ENCODE measurements at regions not wholly inside any gene's neighbourhood (a gene's known extent, or its start where the extent isn't known, plus 50 kb on each side); places are given as distances from the start of the nearest gene placed in this dataset.
"Not testable (repeated sequence)": the region's sequence is repeated elsewhere in the genome, so short reads cannot be mapped to it uniquely, and the experiment has no call there.

DNA sequence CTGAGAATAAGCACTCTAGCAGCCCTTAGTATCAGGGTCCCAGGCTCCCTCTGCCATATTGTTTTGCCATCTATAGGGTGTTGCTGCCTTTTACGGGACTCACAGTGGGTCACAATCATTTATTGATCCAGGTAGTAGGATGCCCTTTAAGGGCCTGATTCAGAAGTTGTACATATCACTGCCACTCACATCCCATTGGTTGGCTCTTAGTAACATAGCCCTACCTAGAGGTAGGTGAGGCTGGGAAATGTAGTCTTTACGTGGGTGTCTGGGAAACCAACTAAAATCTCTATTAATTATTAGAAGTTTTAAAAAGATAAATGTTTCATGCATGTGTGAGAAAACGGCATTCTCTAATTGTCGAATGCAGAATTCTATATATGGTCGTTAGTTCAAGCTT lies 78.8 kb upstream of the ATP5PO start:
- Mint-ChIP-seq H3K4me1 (ENCODE audit: low read depth) (no peaks in the 10 kb centered on the region), H3K36me3 (ENCODE audit: insufficient read depth) (no peaks in the 10 kb centered on the region), H3K27me3 (peaks cover 4% of the 10 kb centered on the region), H3K9me3 (ENCODE audit: low read depth) (peaks cover 5% of the 10 kb centered on the region), H3K4me3 (ENCODE audit: low read depth) (no peak overlapping the region), H3K27ac (no peak overlapping the region)
- no peak for DNase-seq (ENCODE audit: low spot score, unreplicated experiment)
- TF ChIP-seq, protein P1, sequence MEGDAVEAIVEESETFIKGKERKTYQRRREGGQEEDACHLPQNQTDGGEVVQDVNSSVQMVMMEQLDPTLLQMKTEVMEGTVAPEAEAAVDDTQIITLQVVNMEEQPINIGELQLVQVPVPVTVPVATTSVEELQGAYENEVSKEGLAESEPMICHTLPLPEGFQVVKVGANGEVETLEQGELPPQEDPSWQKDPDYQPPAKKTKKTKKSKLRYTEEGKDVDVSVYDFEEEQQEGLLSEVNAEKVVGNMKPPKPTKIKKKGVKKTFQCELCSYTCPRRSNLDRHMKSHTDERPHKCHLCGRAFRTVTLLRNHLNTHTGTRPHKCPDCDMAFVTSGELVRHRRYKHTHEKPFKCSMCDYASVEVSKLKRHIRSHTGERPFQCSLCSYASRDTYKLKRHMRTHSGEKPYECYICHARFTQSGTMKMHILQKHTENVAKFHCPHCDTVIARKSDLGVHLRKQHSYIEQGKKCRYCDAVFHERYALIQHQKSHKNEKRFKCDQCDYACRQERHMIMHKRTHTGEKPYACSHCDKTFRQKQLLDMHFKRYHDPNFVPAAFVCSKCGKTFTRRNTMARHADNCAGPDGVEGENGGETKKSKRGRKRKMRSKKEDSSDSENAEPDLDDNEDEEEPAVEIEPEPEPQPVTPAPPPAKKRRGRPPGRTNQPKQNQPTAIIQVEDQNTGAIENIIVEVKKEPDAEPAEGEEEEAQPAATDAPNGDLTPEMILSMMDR (IDR thresholded peaks at IDR 0.05; ENCODE audit: unreplicated experiment), result no peak

DNA sequence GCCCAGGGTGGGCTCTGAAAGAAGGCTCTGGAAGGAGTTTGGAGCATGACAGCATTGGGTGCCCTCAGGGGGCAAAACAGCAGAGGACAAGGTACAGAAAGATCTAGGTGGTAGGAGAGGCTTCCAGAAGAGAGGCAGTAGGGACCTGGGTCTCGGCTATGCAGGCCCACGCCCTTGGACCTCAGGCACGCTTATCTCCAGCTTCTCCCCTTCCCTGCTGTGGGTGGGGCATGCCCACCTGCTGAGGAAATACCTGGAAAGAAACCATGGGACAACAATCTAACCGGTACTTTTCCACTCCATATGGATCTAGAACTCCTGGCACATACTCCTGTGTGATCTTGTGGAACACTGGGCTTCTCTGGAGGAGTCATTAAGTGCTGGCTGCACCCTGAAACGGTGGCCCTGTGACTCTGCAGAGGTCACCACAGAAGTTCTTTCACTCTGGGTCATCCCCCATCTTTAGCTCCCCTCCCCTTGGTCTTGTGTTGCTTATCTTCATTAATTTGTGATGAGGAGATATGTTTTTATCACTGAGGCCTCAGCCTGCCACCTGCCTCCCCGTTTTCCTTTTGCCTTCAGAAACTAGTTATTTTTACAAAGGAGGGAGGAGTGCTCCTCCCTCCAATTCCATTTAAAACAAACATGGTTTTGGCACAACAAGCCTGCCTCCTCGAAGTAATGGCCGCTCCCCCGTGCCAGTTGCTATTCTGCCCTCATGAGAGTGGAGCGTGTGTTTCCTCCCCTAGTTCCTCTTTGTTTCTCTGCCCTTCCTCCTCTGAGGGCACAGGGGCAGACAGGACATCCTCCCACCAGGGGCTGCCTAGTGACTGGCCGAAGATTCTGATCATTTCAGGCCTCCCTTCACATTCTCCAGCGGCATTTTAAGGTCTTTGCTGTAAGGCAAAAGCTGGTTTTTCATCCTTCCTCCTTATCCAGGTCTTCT lies 78.0 kb upstream of the ATP5PO start:
- Mint-ChIP-seq H3K27ac (no peak overlapping the region), H3K4me3 (ENCODE audit: low read depth) (no peak overlapping the region), H3K36me3 (ENCODE audit: insufficient read depth) (no peaks in the 10 kb centered on the region), H3K4me1 (ENCODE audit: low read depth) (no peaks in the 10 kb centered on the region), H3K9me3 (ENCODE audit: low read depth) (peaks cover 5% of the 10 kb centered on the region), H3K27me3 (peaks cover 4% of the 10 kb centered on the region)
- no peak for DNase-seq (ENCODE audit: low spot score, unreplicated experiment)
- TF ChIP-seq, protein P1 (IDR thresholded peaks at IDR 0.05; ENCODE audit: unreplicated experiment), result no peak

DNA sequence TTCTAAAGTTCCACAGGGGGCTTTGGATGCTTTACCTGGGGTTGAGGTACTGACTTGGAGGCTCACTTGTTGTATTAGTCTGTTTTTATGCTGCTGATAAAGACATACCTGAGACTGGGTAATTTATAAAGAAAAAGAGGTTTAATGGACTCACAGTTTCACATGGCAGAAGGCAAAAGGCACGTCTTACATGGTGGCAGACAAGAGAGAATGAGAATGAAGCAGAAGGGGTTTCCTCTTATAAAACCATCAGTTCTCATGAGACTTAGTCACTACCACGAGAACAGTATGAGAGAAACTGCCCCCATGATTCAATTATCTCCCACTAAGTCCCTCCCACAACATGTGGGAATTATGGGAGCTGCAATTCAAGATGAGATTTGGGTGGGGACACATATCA lies 76.8 kb upstream of the ATP5PO start:
- H3K27ac Mint-ChIP-seq; H3K27me3 Mint-ChIP-seq; H3K9me3 Mint-ChIP-seq (ENCODE audit: low read depth); H3K4me3 Mint-ChIP-seq (ENCODE audit: low read depth); H3K4me1 Mint-ChIP-seq (ENCODE audit: low read depth); H3K36me3 Mint-ChIP-seq (ENCODE audit: insufficient read depth); DNase-seq (ENCODE audit: low spot score, unreplicated experiment): not testable (repeated sequence)

- H3K4me3 Mint-ChIP-seq (ENCODE audit: low read depth), result no peak overlapping the region
- no peak for DNase-seq (ENCODE audit: low spot score, unreplicated experiment)
- H3K36me3 Mint-ChIP-seq (ENCODE audit: insufficient read depth), result no peaks in the 10 kb centered on the region
- TF ChIP-seq, protein P1 (IDR thresholded peaks at IDR 0.05; ENCODE audit: unreplicated experiment), result no peak
- no peak overlapping the region for H3K27ac Mint-ChIP-seq
- no peaks in the 10 kb centered on the region for H3K4me1 Mint-ChIP-seq (ENCODE audit: low read depth)
- peaks cover 10% of the 10 kb centered on the region for H3K27me3 Mint-ChIP-seq
- no peaks in the 10 kb centered on the region for H3K9me3 Mint-ChIP-seq (ENCODE audit: low read depth)
These were observed 75.5 kb upstream of the ATP5PO start for GRCh38 chr21:33991133-33991532.

DNA sequence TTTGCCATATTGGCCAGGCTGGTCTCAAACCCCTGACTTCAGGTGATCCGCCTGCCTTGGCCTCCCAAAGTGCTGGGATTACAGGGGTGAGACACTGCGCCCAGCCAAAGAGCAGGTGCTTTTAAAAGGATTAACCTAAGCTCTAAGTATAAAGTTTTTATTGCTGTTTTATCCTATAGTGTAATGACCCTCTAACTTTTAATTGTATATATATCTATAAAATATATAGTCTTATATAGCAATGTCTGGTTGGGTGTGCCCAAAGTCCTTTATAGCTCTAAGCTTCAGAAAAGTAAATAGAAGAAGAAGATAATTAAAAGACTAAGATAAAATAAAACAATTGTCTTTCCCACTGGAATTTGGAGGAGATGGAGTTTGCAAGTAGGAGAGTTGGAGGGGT lies 73.8 kb upstream of the ATP5PO start:
- Mint-ChIP-seq H3K4me1 (ENCODE audit: low read depth) (no peaks in the 10 kb centered on the region), H3K36me3 (ENCODE audit: insufficient read depth) (no peaks in the 10 kb centered on the region)

More for the DNA sequence above, 73.8 kb upstream of the ATP5PO start:
- peaks cover 14% of the 10 kb centered on the region for H3K27me3 Mint-ChIP-seq
- H3K9me3 Mint-ChIP-seq (ENCODE audit: low read depth), result no peaks in the 10 kb centered on the region
- H3K4me3 Mint-ChIP-seq (ENCODE audit: low read depth), result no peak overlapping the region
- TF ChIP-seq, protein P1 (IDR thresholded peaks at IDR 0.05; ENCODE audit: unreplicated experiment), result no peak
- no peak for DNase-seq (ENCODE audit: low spot score, unreplicated experiment)
- H3K27ac Mint-ChIP-seq, result no peak overlapping the region
